ENCODE measurements at regions not wholly inside any gene's neighbourhood (a gene's known extent, or its start where the extent isn't known, plus 50 kb on each side); places are given as distances from the start of the nearest gene placed in this dataset.

- TF ChIP-seq CTCF (IDR thresholded peaks at IDR 0.05; ENCODE audit: insufficient read depth, low read length, poor library complexity, severe bottlenecking): no peak
- no peak for TF ChIP-seq EZH2phosphoT487 (conservative IDR thresholded peaks at IDR 0.05; ENCODE audit: low read length)
Observed at GRCh38 chr1:178577882-178578281, 65.0 kb downstream of the TEX35 start.

All from SU-DHL-6 (cell line).